ENCODE measurements at regions not wholly inside any gene's neighbourhood (a gene's known extent, or its start where the extent isn't known, plus 50 kb on each side); places are given as distances from the start of the nearest gene placed in this dataset. TPM values are rescaled to one million over a fixed set of nuclear protein-coding genes. Genes with fewer than 3 reads are reported as not detected.

DNA sequence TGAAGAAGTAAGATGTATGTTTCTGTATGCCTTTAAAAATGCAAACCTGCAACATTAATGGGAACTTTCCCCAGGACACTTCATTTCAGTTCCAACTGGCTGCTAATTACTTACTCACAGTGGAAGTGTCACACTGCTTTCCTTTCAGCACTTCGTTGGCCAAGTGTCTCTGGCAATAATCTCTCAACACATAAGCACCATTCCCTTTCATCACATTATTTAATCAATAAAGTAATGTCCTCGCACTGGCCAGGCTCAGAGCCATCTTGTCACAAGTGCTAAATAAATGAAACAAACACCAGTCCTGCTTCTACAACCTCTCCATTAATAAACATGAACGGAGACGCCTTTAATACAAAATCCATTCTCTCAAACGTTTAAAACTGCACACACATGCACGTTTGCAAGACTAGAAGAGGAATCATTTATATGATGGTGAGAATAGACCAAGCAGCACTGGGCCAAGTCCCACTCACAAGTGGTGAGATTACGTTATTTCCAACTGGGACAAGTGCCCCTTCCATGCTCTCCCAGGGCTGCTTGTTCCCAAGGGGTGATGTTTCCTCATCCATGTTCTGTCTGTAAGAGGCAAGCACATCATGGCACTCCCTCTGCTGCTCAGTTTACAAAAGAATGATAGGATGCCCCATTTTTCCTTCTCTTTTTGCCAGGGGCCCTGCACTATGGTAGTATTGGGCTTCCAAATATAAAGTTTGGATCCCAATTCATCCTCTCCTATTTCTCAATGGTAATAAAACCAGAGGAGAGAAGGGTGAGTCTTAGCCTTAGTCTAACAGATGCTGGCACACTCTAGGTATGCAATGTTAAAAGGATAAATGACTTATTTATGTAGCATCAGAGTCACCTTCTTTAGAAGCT, 56.8 kb upstream of the ETAA1 start:
- H3K4me3 ChIP-seq (ENCODE audit: low read depth, low read length) = no peak overlapping the region
- TF ChIP-seq, protein P1, sequence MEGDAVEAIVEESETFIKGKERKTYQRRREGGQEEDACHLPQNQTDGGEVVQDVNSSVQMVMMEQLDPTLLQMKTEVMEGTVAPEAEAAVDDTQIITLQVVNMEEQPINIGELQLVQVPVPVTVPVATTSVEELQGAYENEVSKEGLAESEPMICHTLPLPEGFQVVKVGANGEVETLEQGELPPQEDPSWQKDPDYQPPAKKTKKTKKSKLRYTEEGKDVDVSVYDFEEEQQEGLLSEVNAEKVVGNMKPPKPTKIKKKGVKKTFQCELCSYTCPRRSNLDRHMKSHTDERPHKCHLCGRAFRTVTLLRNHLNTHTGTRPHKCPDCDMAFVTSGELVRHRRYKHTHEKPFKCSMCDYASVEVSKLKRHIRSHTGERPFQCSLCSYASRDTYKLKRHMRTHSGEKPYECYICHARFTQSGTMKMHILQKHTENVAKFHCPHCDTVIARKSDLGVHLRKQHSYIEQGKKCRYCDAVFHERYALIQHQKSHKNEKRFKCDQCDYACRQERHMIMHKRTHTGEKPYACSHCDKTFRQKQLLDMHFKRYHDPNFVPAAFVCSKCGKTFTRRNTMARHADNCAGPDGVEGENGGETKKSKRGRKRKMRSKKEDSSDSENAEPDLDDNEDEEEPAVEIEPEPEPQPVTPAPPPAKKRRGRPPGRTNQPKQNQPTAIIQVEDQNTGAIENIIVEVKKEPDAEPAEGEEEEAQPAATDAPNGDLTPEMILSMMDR (IDR thresholded peaks at IDR 0.05; ENCODE audit: insufficient read depth, low read length) = no peak
- DNase-seq (ENCODE audit: low read depth) = no peak

DNA sequence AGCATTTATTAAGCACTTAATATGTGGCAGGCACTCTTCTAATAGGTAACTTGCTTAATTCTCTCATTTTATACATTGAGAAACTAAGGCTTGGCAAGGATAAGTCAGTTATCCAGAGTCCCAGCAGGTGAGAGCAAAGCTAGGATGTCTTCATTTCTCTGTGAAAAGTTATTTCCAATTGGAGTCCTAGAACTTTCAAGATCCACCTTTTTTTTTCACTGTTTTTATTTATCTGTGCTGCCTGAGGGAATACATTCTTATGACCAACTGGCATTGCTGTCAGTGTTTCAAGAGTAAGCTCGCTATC, 56.2 kb upstream of the ETAA1 start:
- no peak for DNase-seq (ENCODE audit: low read depth)
- no peak overlapping the region for H3K4me3 ChIP-seq (ENCODE audit: low read depth, low read length)
- TF ChIP-seq, protein P1 (IDR thresholded peaks at IDR 0.05; ENCODE audit: insufficient read depth, low read length) = no peak

DNA sequence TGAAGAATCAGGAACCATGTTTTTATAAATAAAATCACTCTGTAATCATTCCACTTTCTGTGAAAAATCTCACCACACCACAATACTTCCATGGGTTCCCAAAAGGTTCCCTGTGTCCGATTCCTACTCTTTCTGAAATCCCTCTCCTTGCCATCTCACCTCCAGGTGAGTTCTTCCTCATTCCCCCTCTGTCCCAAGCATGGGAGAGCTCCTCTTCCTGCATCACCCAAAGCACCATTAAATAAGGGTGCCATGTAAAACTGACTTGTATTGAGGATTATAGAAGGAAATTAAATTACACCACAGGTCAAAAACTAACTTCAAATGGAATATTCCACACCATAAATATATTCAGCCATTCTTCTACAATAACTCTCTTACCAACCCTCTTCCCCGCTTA, 55.8 kb upstream of the ETAA1 start:
- TF ChIP-seq, protein P1 (IDR thresholded peaks at IDR 0.05; ENCODE audit: insufficient read depth, low read length) = no peak
- DNase-seq (ENCODE audit: low read depth) = no peak
- H3K4me3 ChIP-seq (ENCODE audit: low read depth, low read length) = no peak overlapping the region

DNA sequence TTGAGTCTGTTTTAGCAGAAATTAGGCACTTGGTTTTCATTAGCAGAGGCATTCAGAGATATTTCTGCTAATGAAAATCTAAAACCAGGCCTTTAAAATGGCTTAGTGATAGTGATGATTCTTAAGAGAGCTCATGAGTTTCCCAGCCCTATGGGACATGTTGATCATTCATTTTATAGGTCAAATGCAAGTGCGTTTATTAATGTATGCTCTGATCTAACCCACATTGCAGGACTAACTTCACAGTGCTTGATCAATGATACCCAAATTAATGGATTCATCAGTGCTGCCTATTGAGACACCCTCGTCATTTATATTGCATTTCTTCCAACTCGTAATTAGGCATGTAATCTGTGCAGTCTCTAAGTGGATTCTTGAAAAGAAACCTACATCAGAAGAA, 54.7 kb upstream of the ETAA1 start:
- TF ChIP-seq, protein P1 (IDR thresholded peaks at IDR 0.05; ENCODE audit: insufficient read depth, low read length) = no peak
- H3K4me3 ChIP-seq (ENCODE audit: low read depth, low read length) = no peak overlapping the region
- DNase-seq (ENCODE audit: low read depth) = no peak

DNA sequence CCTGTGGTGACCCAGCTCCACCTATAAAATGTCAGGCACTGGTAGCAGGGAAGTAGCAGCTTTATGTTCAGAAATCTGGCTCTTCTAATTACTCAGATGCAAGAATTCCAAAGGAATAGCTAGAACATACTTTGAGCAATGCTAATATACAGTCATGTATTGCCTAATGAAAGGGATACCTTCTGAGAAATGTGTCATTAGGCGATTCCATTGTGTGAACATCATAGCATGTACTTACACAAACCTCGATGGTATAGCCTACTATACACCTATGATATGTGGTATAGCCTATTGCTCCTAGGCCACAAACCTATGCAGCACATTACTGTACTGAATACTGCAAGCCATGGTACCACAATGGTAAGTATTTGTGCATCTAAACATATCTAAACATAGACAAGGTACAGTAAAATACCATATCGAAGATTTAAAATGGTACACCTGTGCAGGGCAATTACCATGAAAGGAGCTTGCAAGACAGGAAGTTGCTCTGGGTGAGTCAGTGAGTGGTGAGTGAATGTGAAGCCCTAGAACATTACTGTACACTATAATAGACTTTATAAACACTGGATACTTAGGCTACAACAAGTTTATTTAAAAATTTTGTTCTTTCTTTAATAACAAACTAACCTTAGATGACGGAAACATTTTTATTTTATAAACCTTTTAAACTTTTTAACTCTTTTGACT, 50.3 kb upstream of the ETAA1 start:
- TF ChIP-seq, protein P1 (IDR thresholded peaks at IDR 0.05; ENCODE audit: insufficient read depth, low read length) = no peak
- no peak for DNase-seq (ENCODE audit: low read depth)
- H3K4me3 ChIP-seq (ENCODE audit: low read depth, low read length) = no peak overlapping the region

Small RNAs in the stretch of these regions (small RNA-seq; reads per million reads assigned to genes)
- not detected for gene AC009474.2
